CD4-positive, alpha-beta memory T cell (primary cell): ENCODE measurements at regions not wholly inside any gene's neighbourhood (a gene's known extent, or its start where the extent isn't known, plus 50 kb on each side); places are given as distances from the start of the nearest gene placed in this dataset.
A peak's percentile ranks its signal among the peaks of the same experiment; 100 is the strongest.

Experiments
- CTCF ChIA-PET: fragments of 350-600 bp; sonication (Branson Sonifier 250); formaldehyde crosslinking; loops from one replicate; lab custom pipeline; 2021; ENCODE audit warnings: inconsistent platforms; ENCODE audit not compliant: partially characterized antibody; lab: Charles Lee
- POLR2A ChIA-PET: fragments of 350-600 bp; sonication (Branson Sonifier 250); formaldehyde crosslinking; loops from one replicate; lab custom pipeline; 2021; ENCODE audit not compliant: partially characterized antibody; lab: Charles Lee
- DNase-seq, 5 donors: peaks; one replicate each; pipeline versions ENCODE4 v3.0.0 to v3.0.0-alpha.2; 2020 to 2022; ENCODE audit warnings: mixed read lengths in 1 of 5
- H3K27ac ChIP-seq: one replicate; pipeline ENCODE4 v1.7.0; 2013; ENCODE audit warnings: low read depth, low read length
- H3K27me3 ChIP-seq: 2 replicates; pipeline ENCODE4 v1.7.0; 2013; ENCODE audit warnings: mild to moderate bottlenecking, low read length, moderate library complexity; ENCODE audit not compliant: insufficient read depth
- H3K36me3 ChIP-seq: 2 replicates; pipeline ENCODE4 v1.7.0; 2013; ENCODE audit warnings: mild to moderate bottlenecking, low read length, moderate library complexity; ENCODE audit not compliant: insufficient read depth
- H3K4me1 ChIP-seq: 2 replicates; pipeline ENCODE4 v1.7.0; 2013; ENCODE audit warnings: mild to moderate bottlenecking, low read length, moderate library complexity; ENCODE audit not compliant: insufficient read depth
- H3K4me3 ChIP-seq, 2 donors: one replicate each; pipeline ENCODE4 v1.7.0; 2013; ENCODE audit warnings: low read length in 2 of 2, mild to moderate bottlenecking in 1 of 2
- H3K9me3 ChIP-seq, 2 donors: one replicate each; pipeline ENCODE4 v1.7.0; 2013; ENCODE audit warnings: low read length in 2 of 2, control low read depth in 1 of 2; ENCODE audit not compliant: control insufficient read depth in 1 of 2
- H3K27ac Mint-ChIP-seq, 7 donors: one replicate each; pipeline ENCODE4 v1.8.0; 2020 to 2021; ENCODE audit warnings: mixed read lengths in 7 of 7, mild to moderate bottlenecking in 6 of 7, inconsistent platforms in 3 of 7, moderate library complexity in 3 of 7
- H3K27me3 Mint-ChIP-seq, 2 donors: one replicate each; pipeline ENCODE4 v1.8.0; 2020 to 2021; ENCODE audit warnings: mixed read lengths in 2 of 2
- H3K36me3 Mint-ChIP-seq, 2 donors: one replicate each; pipeline ENCODE4 v1.8.0; 2020 to 2021; ENCODE audit warnings: mixed read lengths in 2 of 2, inconsistent platforms in 1 of 2, mild to moderate bottlenecking in 1 of 2
- H3K4me1 Mint-ChIP-seq, 4 donors: one replicate each; pipeline ENCODE4 v1.8.0; 2020 to 2021; ENCODE audit warnings: mixed read lengths in 4 of 4, mild to moderate bottlenecking in 1 of 4
- H3K4me3 Mint-ChIP-seq, 8 donors: one replicate each; pipeline ENCODE4 v1.8.0; 2020 to 2021; ENCODE audit warnings: mixed read lengths in 8 of 8, mild to moderate bottlenecking in 7 of 8, moderate library complexity in 6 of 8, inconsistent platforms in 3 of 8
- H3K9me3 Mint-ChIP-seq, 8 donors: one replicate each; pipeline ENCODE4 v1.8.0; 2020 to 2021; ENCODE audit warnings: mixed read lengths in 8 of 8, mild to moderate bottlenecking in 5 of 8, inconsistent platforms in 3 of 8, moderate library complexity in 1 of 8
- intact Hi-C: fragments of 100-400 bp; cut with micrococcal nuclease; formaldehyde crosslinking; loops from one replicate; pipeline ENCODE4 v1.15.1; 2023

DNA sequence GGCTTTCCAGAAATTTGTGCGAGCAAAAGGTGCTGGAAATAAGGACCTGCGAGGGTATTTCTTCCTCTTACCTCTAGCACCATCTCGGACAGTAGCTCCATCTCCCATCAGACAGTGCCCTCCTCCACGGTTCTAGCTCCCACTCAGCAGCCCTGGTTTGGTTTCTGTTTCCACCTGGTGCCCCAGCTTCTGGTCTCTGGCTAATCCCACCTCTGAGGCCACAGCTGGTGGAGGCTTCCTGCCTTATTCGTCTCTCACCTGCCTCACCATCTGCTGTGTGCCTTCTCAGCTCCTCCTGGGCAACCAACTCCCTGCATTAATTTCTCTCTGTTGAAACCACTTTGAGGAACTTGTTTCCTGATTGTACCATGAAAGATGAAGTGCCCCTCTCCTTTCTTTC lies 162.4 kb upstream of the CDYL start:
- POLR2A ChIA-PET: no interaction called here
- H3K36me3 Mint-ChIP-seq: no peaks in the 10 kb centered on the region

DNA sequence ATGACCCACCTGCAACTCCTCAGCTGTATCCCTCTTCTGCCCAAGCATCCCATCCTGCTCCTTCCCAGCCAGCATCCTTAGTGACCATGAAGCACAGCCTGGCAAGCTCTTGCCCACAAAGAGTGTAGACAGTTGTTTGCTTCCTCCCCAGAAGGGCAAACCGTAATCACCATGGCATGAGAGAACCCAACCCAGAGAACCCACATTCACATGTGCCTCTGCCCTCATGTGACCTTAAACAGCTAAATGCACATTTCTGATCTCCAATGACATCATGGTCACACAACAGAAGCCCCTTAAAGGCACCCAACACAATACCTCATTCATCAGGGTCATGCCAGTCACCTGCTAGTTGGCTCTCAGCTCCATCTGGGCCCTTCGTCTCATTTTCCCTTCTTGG lies 162.8 kb upstream of the CDYL start:
- CTCF ChIA-PET: no interaction called here
- DNase-seq: no peak
- Mint-ChIP-seq H3K27ac (no peak overlapping the region), H3K36me3 (no peaks in the 10 kb centered on the region), H3K4me3 (no peak overlapping the region), H3K27me3 (peaks cover 3 to 5% of the 10 kb centered on the region in 2 donors), H3K9me3 (peaks cover 0 to 2% (median 0%) of the 10 kb centered on the region in 8 donors), H3K4me1 (peaks cover 0 to 14% (median 3%) of the 10 kb centered on the region in 4 donors)
- Histone ChIP-seq H3K4me1 (no peaks in the 10 kb centered on the region), H3K36me3 (no peaks in the 10 kb centered on the region), H3K27me3 (no peaks in the 10 kb centered on the region), H3K9me3 (no peaks in the 10 kb centered on the region), H3K27ac (no peak overlapping the region), H3K4me3 (no peak overlapping the region)
- intact Hi-C loops: no loop called here
- POLR2A ChIA-PET: no interaction called here

More for the DNA sequence above, 162.4 kb upstream of the CDYL start:
- intact Hi-C loops: no loop called here
- H3K4me1 ChIP-seq: no peaks in the 10 kb centered on the region
- H3K27ac ChIP-seq: no peak overlapping the region
- peaks cover 0 to 14% (median 3%) of the 10 kb centered on the region in 4 donors for H3K4me1 Mint-ChIP-seq
- no peak overlapping the region for H3K4me3 ChIP-seq
- H3K4me3 Mint-ChIP-seq: no peak overlapping the region
- CTCF ChIA-PET: no interaction called here
- H3K27ac Mint-ChIP-seq: no peak overlapping the region
- H3K9me3 Mint-ChIP-seq: peaks cover 0 to 2% (median 0%) of the 10 kb centered on the region in 8 donors
- H3K27me3 Mint-ChIP-seq: peaks cover 3 to 5% of the 10 kb centered on the region in 2 donors
- H3K27me3 ChIP-seq: no peaks in the 10 kb centered on the region
- no peaks in the 10 kb centered on the region for H3K36me3 ChIP-seq
- no peaks in the 10 kb centered on the region for H3K9me3 ChIP-seq
- DNase-seq: no peak

GRCh38 chr6:4612636-4613171 lies 163.5 kb upstream of the CDYL start:
- intact Hi-C loops: no loop called here
- H3K4me3 ChIP-seq: no peak overlapping the region
- H3K4me3 Mint-ChIP-seq: no peak overlapping the region
- H3K36me3 ChIP-seq: no peaks in the 10 kb centered on the region
- no peaks in the 10 kb centered on the region for H3K4me1 ChIP-seq
- no peaks in the 10 kb centered on the region for H3K9me3 ChIP-seq
- H3K27me3 Mint-ChIP-seq: peaks cover 3 to 5% of the 10 kb centered on the region in 2 donors
- H3K9me3 Mint-ChIP-seq: peaks cover 0 to 2% (median 0%) of the 10 kb centered on the region in 8 donors
- H3K27ac Mint-ChIP-seq: no peak overlapping the region
- H3K27me3 ChIP-seq: no peaks in the 10 kb centered on the region
- no peak for DNase-seq
- POLR2A ChIA-PET: no interaction called here
- H3K27ac ChIP-seq: no peak overlapping the region
- CTCF ChIA-PET: no interaction called here
- no peaks in the 10 kb centered on the region for H3K36me3 Mint-ChIP-seq
- peaks cover 0 to 18% (median 3%) of the 10 kb centered on the region in 4 donors for H3K4me1 Mint-ChIP-seq

DNA sequence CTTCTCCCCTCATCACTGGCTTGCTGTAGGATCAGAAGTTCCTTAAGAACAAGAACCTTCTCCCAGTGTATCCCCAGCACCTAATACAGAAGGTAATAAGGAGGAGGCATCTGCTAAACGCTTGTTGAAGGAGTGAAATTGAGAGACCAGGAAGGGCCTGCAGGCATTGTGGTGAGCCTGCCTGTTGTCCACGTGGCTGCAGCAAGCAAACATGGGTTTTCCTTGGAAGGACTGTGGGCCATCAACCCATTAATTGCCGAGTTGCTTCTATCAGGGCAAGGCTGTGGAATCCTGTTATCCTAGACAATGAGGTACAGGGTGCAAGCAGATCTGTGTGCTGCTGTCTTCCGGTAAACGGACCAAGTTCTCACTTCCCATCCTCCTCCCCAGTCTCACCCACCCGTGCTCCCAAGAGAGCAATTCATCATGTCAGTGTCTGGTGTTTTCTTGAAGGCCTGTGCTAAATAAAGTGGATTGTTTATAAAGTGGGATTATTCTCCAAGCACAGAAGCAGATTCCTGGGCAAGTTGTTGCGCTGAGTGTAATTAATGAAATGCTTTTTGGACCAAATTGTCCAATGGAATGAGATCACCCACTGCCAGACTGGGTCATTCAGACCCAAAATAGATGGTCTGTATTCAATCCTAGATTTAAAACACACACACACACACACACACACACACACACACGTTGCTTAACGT lies 164.6 kb upstream of the CDYL start:
- H3K4me1 ChIP-seq: no peaks in the 10 kb centered on the region
- Mint-ChIP-seq H3K4me1 (peaks cover 1 to 19% (median 3%) of the 10 kb centered on the region in 4 donors), H3K27ac (no peak overlapping the region), H3K36me3 (no peaks in the 10 kb centered on the region), H3K4me3 (no peak overlapping the region), H3K27me3 (peaks cover 3 to 5% of the 10 kb centered on the region in 2 donors), H3K9me3 (peaks cover 0 to 2% (median 0%) of the 10 kb centered on the region in 8 donors)
- H3K27me3 ChIP-seq: no peaks in the 10 kb centered on the region
- ChIA-PET POLR2A (no interaction called here), CTCF (no interaction called here)
- no peak overlapping the region for H3K27ac ChIP-seq
- H3K9me3 ChIP-seq: no peaks in the 10 kb centered on the region
- H3K4me3 ChIP-seq: no peak overlapping the region
- DNase-seq: no peak
- H3K36me3 ChIP-seq: no peaks in the 10 kb centered on the region
- intact Hi-C loops: no loop called here

DNA sequence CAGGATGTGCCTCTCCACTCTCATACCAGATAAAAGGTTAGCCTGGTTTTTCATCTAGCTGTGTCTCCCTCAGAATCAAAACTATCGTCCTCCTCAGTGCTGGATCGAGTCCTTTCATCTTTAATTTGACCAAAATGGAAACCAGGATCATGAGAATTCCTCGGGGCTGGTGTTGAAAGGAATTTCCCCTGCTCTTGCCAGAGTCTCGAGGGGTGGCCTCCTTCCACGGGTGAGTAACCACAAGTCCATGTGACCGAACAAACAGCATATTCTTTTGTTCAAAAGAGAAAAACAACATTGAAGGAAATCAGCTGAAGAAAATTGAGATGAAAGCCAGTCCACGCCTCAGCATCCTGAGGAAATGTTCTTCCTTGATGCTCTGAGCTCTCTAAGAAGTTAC lies 165.9 kb upstream of the CDYL start:
- no peaks in the 10 kb centered on the region for H3K36me3 Mint-ChIP-seq
- peaks cover 1 to 19% (median 3%) of the 10 kb centered on the region in 4 donors for H3K4me1 Mint-ChIP-seq
- Histone ChIP-seq H3K9me3 (no peaks in the 10 kb centered on the region), H3K4me3 (no peak overlapping the region), H3K27ac (no peak overlapping the region), H3K36me3 (no peaks in the 10 kb centered on the region), H3K27me3 (no peaks in the 10 kb centered on the region), H3K4me1 (no peaks in the 10 kb centered on the region)
- peaks cover 3 to 5% of the 10 kb centered on the region in 2 donors for H3K27me3 Mint-ChIP-seq
- intact Hi-C loops: no loop called here
- no peak overlapping the region for H3K4me3 Mint-ChIP-seq
- POLR2A ChIA-PET: no interaction called here
- CTCF ChIA-PET: no interaction called here
- no peak for DNase-seq
- H3K27ac Mint-ChIP-seq: no peak overlapping the region
- H3K9me3 Mint-ChIP-seq: peaks cover 0 to 2% (median 0%) of the 10 kb centered on the region in 8 donors

- H3K27me3 Mint-ChIP-seq: peaks cover 1 to 6% of the 10 kb centered on the region in 2 donors
- peaks cover 0 to 19% (median 2%) of the 10 kb centered on the region in 4 donors for H3K4me1 Mint-ChIP-seq
- H3K36me3 Mint-ChIP-seq: no peaks in the 10 kb centered on the region
- H3K4me3 Mint-ChIP-seq: no peak overlapping the region
- no peak overlapping the region for H3K27ac Mint-ChIP-seq
- H3K36me3 ChIP-seq: no peaks in the 10 kb centered on the region
- POLR2A ChIA-PET: no interaction called here
- intact Hi-C loops: no loop called here
- no peaks in the 10 kb centered on the region for H3K27me3 ChIP-seq
- H3K9me3 ChIP-seq: no peaks in the 10 kb centered on the region
- H3K4me3 ChIP-seq: no peak overlapping the region
- no peaks in the 10 kb centered on the region for H3K4me1 ChIP-seq
- no peak for DNase-seq
- no peak overlapping the region for H3K27ac ChIP-seq
- peaks cover 0 to 2% (median 0%) of the 10 kb centered on the region in 8 donors for H3K9me3 Mint-ChIP-seq
- CTCF ChIA-PET: no interaction called here
These were observed 167.7 kb upstream of the CDYL start for GRCh38 chr6:4608361-4609115.

GRCh38 chr6:4607793-4608192 lies 168.4 kb upstream of the CDYL start:
- H3K4me3 Mint-ChIP-seq: peak overlapping the region in 1 of 8 donors; percentile 27
- Histone ChIP-seq H3K27ac (no peak overlapping the region), H3K36me3 (no peaks in the 10 kb centered on the region), H3K9me3 (no peaks in the 10 kb centered on the region), H3K4me1 (no peaks in the 10 kb centered on the region), H3K27me3 (no peaks in the 10 kb centered on the region), H3K4me3 (no peak overlapping the region)
- intact Hi-C loops: no loop called here
- peaks cover 0 to 2% (median 0%) of the 10 kb centered on the region in 8 donors for H3K9me3 Mint-ChIP-seq
- H3K36me3 Mint-ChIP-seq: no peaks in the 10 kb centered on the region
- ChIA-PET POLR2A (no interaction called here), CTCF (no interaction called here)
- peaks cover 0 to 19% (median 2%) of the 10 kb centered on the region in 4 donors for H3K4me1 Mint-ChIP-seq
- H3K27me3 Mint-ChIP-seq: peaks cover 1 to 6% of the 10 kb centered on the region in 2 donors
- DNase-seq: no peak
- H3K27ac Mint-ChIP-seq: no peak overlapping the region
